ENCODE measurements at regions not wholly inside any gene's neighbourhood (a gene's known extent, or its start where the extent isn't known, plus 50 kb on each side); places are given as distances from the start of the nearest gene placed in this dataset.
A peak's percentile ranks its signal among the peaks of the same experiment; 100 is the strongest.

GRCh38 chr3:191557322-191557721, 96.4 kb downstream of the PYDC2 start:
- DNase-seq (no peak), ATAC-seq (no peak)
- H3K4me1 ChIP-seq = no peaks in the 10 kb centered on the region
- H3K27ac ChIP-seq = no peak overlapping the region
- intact Hi-C loops (cut with DNase I) = no loop called here
- no peaks in the 10 kb centered on the region for H3K36me3 ChIP-seq
- H3K27me3 ChIP-seq = no peaks in the 10 kb centered on the region
- H3K9me3 ChIP-seq = no peaks in the 10 kb centered on the region
- H3K4me3 ChIP-seq = no peak overlapping the region
- TF ChIP-seq, protein P1, sequence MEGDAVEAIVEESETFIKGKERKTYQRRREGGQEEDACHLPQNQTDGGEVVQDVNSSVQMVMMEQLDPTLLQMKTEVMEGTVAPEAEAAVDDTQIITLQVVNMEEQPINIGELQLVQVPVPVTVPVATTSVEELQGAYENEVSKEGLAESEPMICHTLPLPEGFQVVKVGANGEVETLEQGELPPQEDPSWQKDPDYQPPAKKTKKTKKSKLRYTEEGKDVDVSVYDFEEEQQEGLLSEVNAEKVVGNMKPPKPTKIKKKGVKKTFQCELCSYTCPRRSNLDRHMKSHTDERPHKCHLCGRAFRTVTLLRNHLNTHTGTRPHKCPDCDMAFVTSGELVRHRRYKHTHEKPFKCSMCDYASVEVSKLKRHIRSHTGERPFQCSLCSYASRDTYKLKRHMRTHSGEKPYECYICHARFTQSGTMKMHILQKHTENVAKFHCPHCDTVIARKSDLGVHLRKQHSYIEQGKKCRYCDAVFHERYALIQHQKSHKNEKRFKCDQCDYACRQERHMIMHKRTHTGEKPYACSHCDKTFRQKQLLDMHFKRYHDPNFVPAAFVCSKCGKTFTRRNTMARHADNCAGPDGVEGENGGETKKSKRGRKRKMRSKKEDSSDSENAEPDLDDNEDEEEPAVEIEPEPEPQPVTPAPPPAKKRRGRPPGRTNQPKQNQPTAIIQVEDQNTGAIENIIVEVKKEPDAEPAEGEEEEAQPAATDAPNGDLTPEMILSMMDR (IDR thresholded peaks at IDR 0.05) = no peak

- TF ChIP-seq, protein P1 (IDR thresholded peaks at IDR 0.05) = no peak
- Histone ChIP-seq H3K4me3 (no peak overlapping the region), H3K9me3 (peaks cover 0 to 3% of the 10 kb centered on the region in 2 donors), H3K27me3 (no peaks in the 10 kb centered on the region), H3K4me1 (no peaks in the 10 kb centered on the region), H3K27ac (no peak overlapping the region), H3K36me3 (no peaks in the 10 kb centered on the region)
- ATAC-seq = no peak
- no peak for DNase-seq
- intact Hi-C loops (cut with DNase I) = no loop called here
Measured at GRCh38 chr3:191563722-191564121, 102.8 kb downstream of the PYDC2 start.

- H3K4me1 ChIP-seq = no peaks in the 10 kb centered on the region
- TF ChIP-seq, protein P1 (IDR thresholded peaks at IDR 0.05) = no peak
- H3K27me3 ChIP-seq = no peaks in the 10 kb centered on the region
- H3K9me3 ChIP-seq = peaks cover 0 to 3% of the 10 kb centered on the region in 2 donors
- DNase-seq (no peak), ATAC-seq (no peak)
- intact Hi-C loops (cut with DNase I) = no loop called here
- no peaks in the 10 kb centered on the region for H3K36me3 ChIP-seq
- H3K27ac ChIP-seq = no peak overlapping the region
- no peak overlapping the region for H3K4me3 ChIP-seq
Measured at GRCh38 chr3:191566469-191566868, 105.5 kb downstream of the PYDC2 start.

GRCh38 chr3:191568206-191568605, 107.2 kb downstream of the PYDC2 start:
- Histone ChIP-seq H3K4me1 (no peaks in the 10 kb centered on the region), H3K9me3 (peaks cover 0 to 3% of the 10 kb centered on the region in 2 donors), H3K27me3 (no peaks in the 10 kb centered on the region), H3K36me3 (no peaks in the 10 kb centered on the region), H3K4me3 (no peak overlapping the region), H3K27ac (no peak overlapping the region)
- ATAC-seq (no peak), DNase-seq (no peak)
- TF ChIP-seq, protein P1 (IDR thresholded peaks at IDR 0.05) = no peak
- intact Hi-C loops (cut with DNase I) = no loop called here

DNA sequence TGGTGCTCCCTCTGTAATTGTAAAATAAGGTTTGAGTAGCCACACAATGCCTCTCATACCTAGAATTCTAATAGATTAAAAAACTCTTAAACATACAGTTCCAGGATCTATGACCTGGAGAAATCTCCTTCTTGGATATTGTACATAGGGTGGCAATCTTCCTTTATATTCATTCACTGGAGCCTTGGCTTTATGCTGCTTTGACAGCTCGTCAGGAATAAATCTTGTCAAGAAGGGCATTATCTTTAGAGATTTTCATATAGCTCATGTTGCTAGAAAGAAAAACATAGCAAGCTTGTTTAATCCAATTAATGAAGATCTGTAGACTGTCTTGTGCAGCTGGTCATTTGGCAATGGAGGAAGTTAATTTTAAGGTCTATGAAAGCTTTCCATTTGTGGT, 131.1 kb downstream of the PYDC2 start:
- Histone ChIP-seq H3K9me3 (no peaks in the 10 kb centered on the region), H3K27me3 (no peaks in the 10 kb centered on the region), H3K27ac (no peak overlapping the region), H3K36me3 (no peaks in the 10 kb centered on the region), H3K4me1 (no peaks in the 10 kb centered on the region), H3K4me3 (no peak overlapping the region)
- TF ChIP-seq, protein P1 (IDR thresholded peaks at IDR 0.05) = no peak
- intact Hi-C loops (cut with DNase I) = no loop called here
- ATAC-seq (no peak), DNase-seq (peak in 1 of 4 donors; percentile 4)

All from left lung (tissue), 4 donors.